Stimulated activated naive CD4-positive, alpha-beta T cell treated with Interleukin-2 at 50 U/mL for 16 hours (primary cell): ENCODE measurements at regions not wholly inside any gene's neighbourhood (a gene's known extent, or its start where the extent isn't known, plus 50 kb on each side); places are given as distances from the start of the nearest gene placed in this dataset.
"Not testable (repeated sequence)": the region's sequence is repeated elsewhere in the genome, so short reads cannot be mapped to it uniquely, and the experiment has no call there.

ENCODE experiments used
- DNase-seq: peaks from one replicate; lab custom pipeline; 2025; lab: John Stamatoyannopoulos, UW

GRCh38 chr5:152701305-152701949, 296.3 kb upstream of the NMUR2 start:
- no peak for DNase-seq

- DNase-seq: no peak
These were observed 299.2 kb upstream of the NMUR2 start for GRCh38 chr5:152704286-152704685.

- DNase-seq: no peak
These were observed 306.8 kb upstream of the NMUR2 start for GRCh38 chr5:152711801-152712388.

GRCh38 chr5:152717393-152717792, 312.3 kb upstream of the NMUR2 start:
- DNase-seq: no peak

GRCh38 chr5:152723482-152723881, 318.4 kb upstream of the NMUR2 start:
- no peak for DNase-seq

GRCh38 chr5:152730176-152730575, 325.1 kb upstream of the NMUR2 start:
- DNase-seq: no peak

DNA sequence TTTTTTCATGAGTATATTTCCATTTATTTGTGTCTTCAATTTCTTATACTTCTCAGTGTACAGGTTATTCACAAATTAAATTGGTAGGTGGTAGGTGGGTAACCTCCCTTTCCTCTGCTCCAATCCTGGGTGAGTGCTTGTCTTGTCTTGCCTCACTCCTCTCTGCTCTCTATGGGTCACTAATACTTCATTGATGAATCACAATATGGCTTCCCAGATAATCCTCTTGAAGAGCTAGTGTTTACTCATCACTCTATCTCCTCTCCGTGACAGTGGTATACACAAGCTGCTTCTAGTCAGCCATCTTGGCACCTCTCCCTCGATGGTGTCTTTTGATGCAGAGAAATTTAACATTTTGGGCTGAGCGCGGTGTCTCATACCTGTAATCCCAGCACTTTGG, 331.8 kb upstream of the NMUR2 start:
- DNase-seq: no peak

GRCh38 chr5:152739916-152740315, 334.8 kb upstream of the NMUR2 start:
- no peak for DNase-seq

- DNase-seq: not testable (repeated sequence)
These were observed 336.0 kb upstream of the NMUR2 start for GRCh38 chr5:152741126-152741525.

- not testable (repeated sequence) for DNase-seq
These were observed 382.7 kb upstream of the NMUR2 start for GRCh38 chr5:152787709-152788217.

GRCh38 chr5:152801886-152802285, 396.8 kb upstream of the NMUR2 start:
- no peak for DNase-seq

DNA sequence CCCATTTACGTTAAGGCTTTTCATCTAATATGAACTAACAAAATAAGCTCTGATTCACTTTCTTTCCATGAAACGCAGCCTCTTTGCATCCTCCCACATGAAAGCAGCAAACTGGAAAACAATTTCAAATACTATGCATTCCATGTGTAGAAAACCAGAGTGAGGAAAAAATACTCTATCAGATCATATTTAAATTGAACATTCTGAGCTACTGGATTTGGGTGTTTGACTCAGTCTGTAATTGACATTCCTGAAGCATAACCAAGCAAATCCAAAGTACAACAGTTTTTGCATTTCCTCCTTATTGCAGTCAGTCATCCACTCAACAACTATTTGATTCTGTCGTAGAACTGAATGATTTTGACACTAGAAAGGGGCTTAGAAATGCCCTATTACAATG, 399.1 kb upstream of the NMUR2 start:
- DNase-seq: no peak

GRCh38 chr5:152811988-152812387, 406.9 kb upstream of the NMUR2 start:
- no peak for DNase-seq

GRCh38 chr5:152813526-152813925, 408.4 kb upstream of the NMUR2 start:
- DNase-seq: no peak

DNA sequence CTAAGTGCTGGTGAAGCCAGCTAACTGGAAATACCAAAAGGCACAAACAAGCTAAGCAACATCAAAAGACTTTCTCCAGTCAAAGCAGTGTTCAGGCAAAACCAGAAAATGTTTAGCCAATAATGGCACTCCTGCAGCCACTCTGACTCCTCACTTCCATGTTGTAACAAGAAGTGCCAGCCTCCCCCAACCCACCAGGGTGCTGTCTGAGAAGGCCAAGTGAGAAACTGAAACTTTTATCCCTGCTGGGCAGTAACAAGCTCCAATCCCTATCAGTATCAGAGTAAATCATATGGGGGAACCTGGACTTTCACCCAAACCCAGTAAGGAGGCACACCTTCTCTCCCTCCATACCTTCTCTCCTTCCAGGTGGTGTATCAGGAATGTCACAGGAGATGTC, 414.8 kb upstream of the NMUR2 start:
- DNase-seq: no peak

- DNase-seq: no peak
These were observed 419.2 kb upstream of the NMUR2 start for GRCh38 chr5:152824316-152824715.

DNA sequence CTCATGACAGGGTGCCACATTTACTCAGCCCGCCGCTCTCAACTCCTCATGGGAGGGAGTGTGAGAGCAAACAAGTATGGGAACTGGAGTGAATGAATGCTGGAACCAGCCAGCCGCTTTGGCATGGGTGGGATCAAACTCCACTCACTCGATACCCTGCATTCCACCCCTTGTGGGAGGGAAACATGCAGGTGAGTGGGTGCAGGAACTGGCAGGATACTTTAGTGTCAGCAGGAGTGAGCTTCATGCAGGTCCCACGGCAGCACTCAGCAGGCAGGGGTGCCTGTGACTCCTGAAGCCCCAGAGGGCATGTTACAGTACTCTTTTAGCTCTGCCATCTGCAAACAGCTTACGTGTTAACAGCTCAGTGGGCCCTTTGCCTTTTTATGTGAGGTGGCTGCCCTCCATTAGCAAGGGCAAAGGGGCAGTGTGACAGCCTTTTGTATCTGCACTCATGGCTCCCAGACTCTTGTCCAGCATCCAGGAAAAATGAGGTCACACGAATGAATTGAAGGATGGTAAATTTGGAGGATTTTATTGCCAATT, 433.2 kb upstream of the NMUR2 start:
- no peak for DNase-seq

GRCh38 chr5:152844713-152845112, 439.6 kb upstream of the NMUR2 start:
- no peak for DNase-seq

- DNase-seq: no peak
These were observed 448.3 kb upstream of the NMUR2 start for GRCh38 chr5:152853361-152853760.

- no peak for DNase-seq
These were observed 450.4 kb upstream of the NMUR2 start for GRCh38 chr5:152855441-152855840.

DNA sequence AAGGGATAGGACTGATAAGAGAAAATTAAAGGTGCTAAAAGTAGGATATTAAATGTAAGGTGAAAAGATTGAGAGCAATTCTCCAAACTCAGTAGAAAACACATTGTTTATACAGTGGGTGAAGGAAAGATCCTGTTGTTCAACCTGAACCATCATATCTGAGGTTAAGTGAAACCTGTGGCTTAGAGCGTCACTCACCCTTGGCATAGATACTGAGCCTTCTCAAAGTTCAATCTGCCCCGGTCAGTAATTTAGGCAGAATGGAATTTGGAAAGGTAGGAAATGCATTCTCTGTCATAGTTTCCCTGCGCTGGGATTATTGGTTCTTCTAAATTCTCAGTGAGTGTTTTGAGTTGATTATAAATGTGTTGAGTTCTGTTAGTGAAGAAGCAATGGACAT, 456.2 kb upstream of the NMUR2 start:
- no peak for DNase-seq

DNA sequence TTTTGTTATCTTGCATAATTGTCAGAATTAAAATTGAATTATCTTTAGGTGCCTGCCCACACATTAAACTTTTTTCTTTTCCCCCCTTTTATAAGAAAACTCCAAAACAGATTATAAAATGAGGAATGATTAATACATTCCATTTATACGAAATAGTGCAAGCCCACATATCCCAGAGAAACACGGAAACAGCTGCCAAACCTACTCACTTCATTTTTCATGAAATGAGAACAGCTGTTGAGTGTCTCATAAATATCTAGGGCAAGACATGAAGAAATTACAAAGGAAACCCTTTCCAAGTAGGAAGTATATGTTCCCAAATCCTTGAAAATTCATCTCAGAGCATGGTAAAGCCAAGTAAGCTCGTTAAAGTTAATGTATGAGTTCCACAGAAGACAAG, 459.4 kb upstream of the NMUR2 start:
- DNase-seq: no peak

GRCh38 chr5:152864991-152865390, 459.9 kb upstream of the NMUR2 start:
- DNase-seq: no peak

- no peak for DNase-seq
These were observed 464.9 kb upstream of the NMUR2 start for GRCh38 chr5:152869971-152870370.
